Endothelial cell of umbilical vein (primary cell): ENCODE measurements at regions not wholly inside any gene's neighbourhood (a gene's known extent, or its start where the extent isn't known, plus 50 kb on each side); places are given as distances from the start of the nearest gene placed in this dataset.

Experiments
- BruUV-seq: library from RNA; stranded (reverse); fragments of 400-500 nt; replicated peaks from 2 replicates; lab custom pipeline; 2021; lab: Mats Ljungman, UMichigan
- CTCF ChIA-PET: fragments of 300-600, 350-600 bp; sonication (Branson Sonifier 250); formaldehyde crosslinking; loops from one replicate; lab custom pipeline; 2021; ENCODE audit warnings: antibody characterized with exemption, inconsistent platforms; lab: Charles Lee
- POLR2A ChIA-PET: fragments of 300-600, 350-600 bp; sonication (Branson Sonifier 250); formaldehyde crosslinking; loops from one replicate; lab custom pipeline; 2021; ENCODE audit warnings: antibody characterized with exemption, inconsistent platforms; lab: Charles Lee
- DNase-seq: peaks from one replicate; pipeline ENCODE4 v3.0.0-alpha.2; 2011; ENCODE audit warnings: low read depth, low spot score
- FAIRE-seq: peaks from 2 replicates; lab custom pipeline; 2011; peaks lifted over from hg19 to GRCh38; lab: Jason Lieb, UNC
- H2AFZ ChIP-seq: 2 replicates; pipeline ENCODE4 v1.6.0; 2012; ENCODE audit warnings: low read depth, low read length, control low read depth, inconsistent platforms
- H3K27ac ChIP-seq: 2 replicates; pipeline ENCODE4 v1.5.1; 2011; ENCODE audit warnings: low read depth, mild to moderate bottlenecking, control low read depth, low read length, moderate library complexity; ENCODE audit not compliant: insufficient read depth
- H3K27me3 ChIP-seq, 2 experiments: 2 replicates each; pipeline versions ENCODE4 v1.6.0 to v1.6.1; 2011; ENCODE audit warnings: low read length in 2 of 2, mixed read lengths in 1 of 2; ENCODE audit not compliant: control insufficient read depth in 2 of 2, insufficient read depth in 2 of 2
- H3K36me3 ChIP-seq, 2 experiments: 2 replicates in 1 of 2; 3 replicates in 1 of 2; pipeline ENCODE4 v1.5.1; 2011; ENCODE audit warnings: low read length in 2 of 2, mild to moderate bottlenecking in 1 of 2, moderate library complexity in 1 of 2; ENCODE audit not compliant: control insufficient read depth in 2 of 2, insufficient read depth in 2 of 2; ENCODE audit errors: extremely low read depth in 1 of 2
- H3K4me1 ChIP-seq: 3 replicates; pipeline ENCODE4 v1.5.1; 2011; ENCODE audit warnings: mild to moderate bottlenecking, low read length; ENCODE audit not compliant: control insufficient read depth, insufficient read depth; ENCODE audit errors: extremely low read depth
- H3K4me2 ChIP-seq: 2 replicates; pipeline ENCODE4 v1.6.1; 2011; ENCODE audit warnings: low read length, control low read depth, mixed read lengths; ENCODE audit not compliant: insufficient read depth
- H3K4me3 ChIP-seq, 3 experiments: fragments of 200-600 bp in 1 of 3; sonication (generic), shearing (Covaris generic) in 1 of 3; replicated peaks in 1 of 3; 2 replicates each; pipeline ENCODE4 v1.5.1; 2011 to 2016; ENCODE audit warnings: control low read depth in 3 of 3, low read length in 3 of 3, mild to moderate bottlenecking in 2 of 3, inconsistent platforms in 1 of 3, low read depth in 1 of 3, moderate library complexity in 1 of 3; ENCODE audit not compliant: insufficient read depth in 1 of 3
- H3K79me2 ChIP-seq: 2 replicates; pipeline ENCODE4 v1.6.0; 2012; ENCODE audit warnings: low read length, inconsistent platforms; ENCODE audit not compliant: control insufficient read depth, insufficient read depth
- H3K9ac ChIP-seq: replicated peaks from 2 replicates; pipeline ENCODE3; 2011; ENCODE audit warnings: low read length, control low read depth; ENCODE audit not compliant: insufficient read depth; ENCODE audit errors: extremely low read depth
- H3K9me1 ChIP-seq: replicated peaks from 3 replicates; pipeline ENCODE4 v1.6.0; 2011; ENCODE audit warnings: mild to moderate bottlenecking, low read length; ENCODE audit not compliant: control insufficient read depth, insufficient read depth; ENCODE audit errors: extremely low read depth
- H3K9me3 ChIP-seq: replicated peaks from 2 replicates; pipeline ENCODE4 v1.5.1; 2012; ENCODE audit warnings: low read length, inconsistent platforms; ENCODE audit not compliant: control insufficient read depth, insufficient read depth
- H4K20me1 ChIP-seq: replicated peaks from 2 replicates; pipeline ENCODE3; 2011; ENCODE audit warnings: mild to moderate bottlenecking, low read length; ENCODE audit not compliant: control insufficient read depth, insufficient read depth; ENCODE audit errors: extremely low read depth
- EZH2 ChIP-seq: IDR thresholded peaks from 2 replicates; pipeline ENCODE4 v1.6.1; 2012; ENCODE audit warnings: borderline replicate concordance, low read depth, mild to moderate bottlenecking, moderate library complexity, low read length, inconsistent platforms; ENCODE audit not compliant: severe bottlenecking
- FOS ChIP-seq: IDR thresholded peaks from 2 replicates; pipeline ENCODE4 v1.6.1; 2011; ENCODE audit warnings: mild to moderate bottlenecking, low read length, moderate library complexity, borderline replicate concordance; ENCODE audit not compliant: insufficient read depth
- GATA2 ChIP-seq: IDR thresholded peaks from 2 replicates; pipeline ENCODE4 v1.7.0; 2011; ENCODE audit warnings: low read depth, mild to moderate bottlenecking, moderate library complexity, mixed read lengths, low read length; ENCODE audit not compliant: insufficient read length, insufficient read depth
- JUN ChIP-seq: IDR thresholded peaks from 2 replicates; pipeline ENCODE4 v1.6.1; 2011; ENCODE audit warnings: borderline replicate concordance, low read depth; ENCODE audit not compliant: insufficient read length, insufficient read depth
- MAX ChIP-seq: IDR thresholded peaks from 2 replicates; pipeline ENCODE4 v1.6.1; 2011; ENCODE audit not compliant: insufficient read depth, insufficient read length
- MYC ChIP-seq: IDR thresholded peaks from one replicate; pipeline ENCODE4 v1.6.1; 2011; ENCODE audit warnings: mild to moderate bottlenecking, low read depth, low read length
- POLR2A ChIP-seq: IDR thresholded peaks from 2 replicates; pipeline ENCODE4 v1.6.1; 2012; ENCODE audit warnings: low read depth, mild to moderate bottlenecking, control low read depth, low read length
- POLR2AphosphoS5 ChIP-seq: IDR thresholded peaks from 2 replicates; pipeline ENCODE4 v1.6.1; 2012; ENCODE audit warnings: low read depth, mild to moderate bottlenecking, control low read depth, low read length, moderate library complexity; ENCODE audit not compliant: insufficient read depth
- dilution Hi-C: fragments of 300-500 bp; cut with MboI; formaldehyde crosslinking; loops from one replicate; pipeline ENCODE4 v1.15.0; 2019; ENCODE audit warnings: low sequenced_read_pairs; ENCODE audit not compliant: extremely low pct_ligation_motif_present
- intact Hi-C: fragments of 100-400 bp; cut with micrococcal nuclease; formaldehyde crosslinking; loops from one replicate; pipeline ENCODE4 v1.10.0; 2022
- TF ChIP-seq, protein P1 (sequence below), 2 donors: IDR thresholded peaks; 1 replicate in 1 of 2; 2 replicates in 1 of 2; pipeline ENCODE4 v1.5.1; 2011; ENCODE audit warnings: low read length in 2 of 2, mild to moderate bottlenecking in 2 of 2, moderate library complexity in 2 of 2, control low read depth in 1 of 2, inconsistent platforms in 1 of 2, low read depth in 1 of 2; ENCODE audit not compliant: insufficient read depth in 1 of 2; ENCODE audit errors: extremely low read depth in 1 of 2

DNA sequence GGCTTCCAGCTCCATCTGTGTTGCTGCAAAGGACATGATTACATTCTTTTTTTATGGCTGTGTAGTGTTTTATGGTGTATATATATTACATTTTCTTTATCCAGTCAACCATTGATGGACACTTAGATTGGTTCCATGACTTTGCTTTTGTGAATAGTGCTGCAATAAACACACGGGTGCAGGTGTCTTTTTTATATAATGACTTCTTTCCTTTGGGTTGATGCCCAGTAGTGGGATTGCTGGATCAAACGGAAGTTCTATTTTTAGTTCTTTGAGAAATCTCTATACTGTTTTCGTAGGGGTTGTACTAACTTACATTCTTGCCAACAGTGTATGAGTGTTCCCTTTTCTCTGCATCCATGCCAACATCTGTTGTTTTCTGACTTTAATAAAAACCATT is 189.7 kb downstream of the ACTR3B start:
- Histone ChIP-seq H3K9me1 (no peaks in the 10 kb centered on the region), H4K20me1 (no peaks in the 10 kb centered on the region), H3K4me3 (no peak overlapping the region), H3K79me2 (no peaks in the 10 kb centered on the region), H3K36me3 (no peaks in the 10 kb centered on the region), H3K4me1 (no peaks in the 10 kb centered on the region), H3K27me3 (no peaks in the 10 kb centered on the region), H2AFZ (no peak overlapping the region), H3K9ac (no peak overlapping the region), H3K27ac (no peak overlapping the region), H3K4me2 (no peak overlapping the region), H3K9me3 (peaks cover 4% of the 10 kb centered on the region)
- dilution Hi-C loops, result no loop called here
- TF ChIP-seq, protein P1, sequence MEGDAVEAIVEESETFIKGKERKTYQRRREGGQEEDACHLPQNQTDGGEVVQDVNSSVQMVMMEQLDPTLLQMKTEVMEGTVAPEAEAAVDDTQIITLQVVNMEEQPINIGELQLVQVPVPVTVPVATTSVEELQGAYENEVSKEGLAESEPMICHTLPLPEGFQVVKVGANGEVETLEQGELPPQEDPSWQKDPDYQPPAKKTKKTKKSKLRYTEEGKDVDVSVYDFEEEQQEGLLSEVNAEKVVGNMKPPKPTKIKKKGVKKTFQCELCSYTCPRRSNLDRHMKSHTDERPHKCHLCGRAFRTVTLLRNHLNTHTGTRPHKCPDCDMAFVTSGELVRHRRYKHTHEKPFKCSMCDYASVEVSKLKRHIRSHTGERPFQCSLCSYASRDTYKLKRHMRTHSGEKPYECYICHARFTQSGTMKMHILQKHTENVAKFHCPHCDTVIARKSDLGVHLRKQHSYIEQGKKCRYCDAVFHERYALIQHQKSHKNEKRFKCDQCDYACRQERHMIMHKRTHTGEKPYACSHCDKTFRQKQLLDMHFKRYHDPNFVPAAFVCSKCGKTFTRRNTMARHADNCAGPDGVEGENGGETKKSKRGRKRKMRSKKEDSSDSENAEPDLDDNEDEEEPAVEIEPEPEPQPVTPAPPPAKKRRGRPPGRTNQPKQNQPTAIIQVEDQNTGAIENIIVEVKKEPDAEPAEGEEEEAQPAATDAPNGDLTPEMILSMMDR (IDR thresholded peaks at IDR 0.05; ENCODE audit: extremely low read depth in 1 of 2, insufficient read depth in 1 of 2, low read depth in 1 of 2, low read length in 2 of 2), result no peak
- DNase-seq (no peak), FAIRE-seq (no peak)
- BruUV-seq, result no TSS peak
- intact Hi-C loops, result no loop called here
- POLR2A ChIA-PET, result no interaction called here
- CTCF ChIA-PET, result no interaction called here

- Histone ChIP-seq H3K4me1 (no peaks in the 10 kb centered on the region), H4K20me1 (no peaks in the 10 kb centered on the region), H3K27me3 (no peaks in the 10 kb centered on the region), H3K9ac (no peak overlapping the region), H3K9me3 (peaks cover 4% of the 10 kb centered on the region), H3K27ac (no peak overlapping the region), H3K4me3 (no peak overlapping the region), H2AFZ (no peak overlapping the region), H3K4me2 (no peak overlapping the region), H3K36me3 (no peaks in the 10 kb centered on the region), H3K79me2 (no peaks in the 10 kb centered on the region), H3K9me1 (no peaks in the 10 kb centered on the region)
- dilution Hi-C loops, result no loop called here
- FAIRE-seq, result no peak
- DNase-seq, result no peak
- no peak for TF ChIP-seq POLR2A
- TF ChIP-seq POLR2AphosphoS5, result no peak
- TF ChIP-seq EZH2, result no peak
- no peak for TF ChIP-seq MAX
- TF ChIP-seq FOS, result no peak
- no peak for TF ChIP-seq JUN
- TF ChIP-seq MYC, result no peak
- TF ChIP-seq, protein P1 (IDR thresholded peaks at IDR 0.05; ENCODE audit: extremely low read depth in 1 of 2, insufficient read depth in 1 of 2, low read depth in 1 of 2, low read length in 2 of 2), result no peak
- no peak for TF ChIP-seq GATA2
- CTCF ChIA-PET, result no interaction called here
- intact Hi-C loops, result no loop called here
- no TSS peak for BruUV-seq
- POLR2A ChIA-PET, result no interaction called here
Observed at GRCh38 chr7:152949790-152950189, 190.2 kb downstream of the ACTR3B start.
